SU-DHL-6 (cell line): ENCODE measurements at regions not wholly inside any gene's neighbourhood (a gene's known extent, or its start where the extent isn't known, plus 50 kb on each side); places are given as distances from the start of the nearest gene placed in this dataset.

ENCODE experiments used
- EZH2phosphoT487 ChIP-seq: fragments of 200-600 bp; sonication (generic), shearing (Covaris generic); conservative IDR thresholded peaks from 2 replicates; pipeline ENCODE4 v1.6.1; 2018; ENCODE audit warnings: mild to moderate bottlenecking, antibody characterized with exemption, low read length, moderate library complexity, mixed read lengths
- TF ChIP-seq, protein P1 (sequence below): fragments of 200-600 bp; sonication (generic); IDR thresholded peaks from one replicate; pipeline ENCODE4 v1.5.1; 2017; ENCODE audit warnings: antibody characterized with exemption, mild to moderate bottlenecking, low read length, moderate library complexity; ENCODE audit not compliant: insufficient read depth, poor library complexity, severe bottlenecking

DNA sequence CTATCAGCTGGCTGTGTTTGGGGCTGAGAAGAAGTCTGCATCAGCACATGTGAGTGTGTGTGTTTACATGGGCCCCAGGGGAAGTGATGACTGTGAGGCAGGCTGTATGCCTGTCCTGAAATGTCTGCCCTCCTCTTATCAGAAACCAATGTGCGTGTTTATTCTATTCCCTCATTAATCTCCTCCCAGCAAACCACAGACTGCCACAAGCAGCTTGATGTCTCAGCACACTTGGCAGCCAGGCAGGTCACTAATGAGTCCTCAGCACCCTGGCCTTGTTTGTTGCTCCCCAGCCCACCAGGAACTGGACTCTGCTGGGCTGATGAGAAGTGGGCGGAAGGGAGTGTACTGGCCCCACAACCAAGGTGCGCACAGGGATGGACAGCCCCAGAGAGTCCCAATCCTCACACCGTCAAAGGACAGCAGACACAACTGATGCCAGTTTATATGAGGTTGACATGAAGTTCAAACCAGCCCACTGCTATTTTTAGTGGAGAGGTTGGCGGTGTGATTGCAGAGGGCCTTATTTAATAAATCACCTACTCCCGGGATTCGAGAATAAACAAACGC, 225.8 kb downstream of the ETS1 start:
- TF ChIP-seq EZH2phosphoT487: no peak
- TF ChIP-seq, protein P1, sequence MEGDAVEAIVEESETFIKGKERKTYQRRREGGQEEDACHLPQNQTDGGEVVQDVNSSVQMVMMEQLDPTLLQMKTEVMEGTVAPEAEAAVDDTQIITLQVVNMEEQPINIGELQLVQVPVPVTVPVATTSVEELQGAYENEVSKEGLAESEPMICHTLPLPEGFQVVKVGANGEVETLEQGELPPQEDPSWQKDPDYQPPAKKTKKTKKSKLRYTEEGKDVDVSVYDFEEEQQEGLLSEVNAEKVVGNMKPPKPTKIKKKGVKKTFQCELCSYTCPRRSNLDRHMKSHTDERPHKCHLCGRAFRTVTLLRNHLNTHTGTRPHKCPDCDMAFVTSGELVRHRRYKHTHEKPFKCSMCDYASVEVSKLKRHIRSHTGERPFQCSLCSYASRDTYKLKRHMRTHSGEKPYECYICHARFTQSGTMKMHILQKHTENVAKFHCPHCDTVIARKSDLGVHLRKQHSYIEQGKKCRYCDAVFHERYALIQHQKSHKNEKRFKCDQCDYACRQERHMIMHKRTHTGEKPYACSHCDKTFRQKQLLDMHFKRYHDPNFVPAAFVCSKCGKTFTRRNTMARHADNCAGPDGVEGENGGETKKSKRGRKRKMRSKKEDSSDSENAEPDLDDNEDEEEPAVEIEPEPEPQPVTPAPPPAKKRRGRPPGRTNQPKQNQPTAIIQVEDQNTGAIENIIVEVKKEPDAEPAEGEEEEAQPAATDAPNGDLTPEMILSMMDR: no peak
